WTC11 (cell line): ENCODE measurements at regions not wholly inside any gene's neighbourhood (a gene's known extent, or its start where the extent isn't known, plus 50 kb on each side); places are given as distances from the start of the nearest gene placed in this dataset.

Source experiments
- ATAC-seq: fragments of 200-7000 bp; cut with Tn5 transposase; 2 replicates; pipeline ENCODE4 v1.10.0; 2021; ENCODE audit warnings: mild to moderate bottlenecking, moderate library complexity
- CTCF ChIA-PET: fragments of 300-600 bp; sonication (Branson Sonifier 250); formaldehyde crosslinking; loops from one replicate; lab custom pipeline; 2021; ENCODE audit warnings: antibody characterized with exemption; lab: Charles Lee
- POLR2A ChIA-PET: fragments of 350-600 bp; sonication (Branson Sonifier 250); formaldehyde crosslinking; loops from one replicate; lab custom pipeline; 2021; ENCODE audit warnings: antibody characterized with exemption; lab: Charles Lee
- DNase-seq: peaks from one replicate; pipeline ENCODE4 v3.0.0; 2021; ENCODE audit warnings: low spot score
- H3K27ac Mint-ChIP-seq: 2 replicates; pipeline ENCODE4 v1.8.0; 2021; ENCODE audit warnings: mixed read lengths
- H3K27me3 Mint-ChIP-seq: 2 replicates; pipeline ENCODE4 v1.8.0; 2021; ENCODE audit warnings: low read depth, mild to moderate bottlenecking, moderate library complexity, mixed read lengths
- H3K36me3 Mint-ChIP-seq: 2 replicates; pipeline ENCODE4 v1.8.0; 2021; ENCODE audit warnings: mixed read lengths
- H3K4me1 Mint-ChIP-seq: 2 replicates; pipeline ENCODE4 v1.8.0; 2022; ENCODE audit warnings: mixed read lengths
- H3K4me3 Mint-ChIP-seq: 2 replicates; pipeline ENCODE4 v1.8.0; 2021; ENCODE audit warnings: mild to moderate bottlenecking, moderate library complexity, mixed read lengths
- H3K9me3 Mint-ChIP-seq: 2 replicates; pipeline ENCODE4 v1.8.0; 2021; ENCODE audit warnings: mixed read lengths
- CDX4 ChIP-seq: fragments of 250-450 bp; sonication (Bioruptor Pico); IDR thresholded peaks from 2 replicates; pipeline ENCODE4 v1.9.0; 2021; ENCODE audit warnings: moderate library complexity, mild to moderate bottlenecking, inconsistent platforms, borderline replicate concordance
- ELF4 ChIP-seq: sonication (generic); formaldehyde crosslinking; IDR thresholded peaks from 2 replicates; pipeline ENCODE4 v1.8.1; 2022; ENCODE audit warnings: low read depth, mild to moderate bottlenecking, moderate library complexity, missing genetic modification reagents
- ESRRA ChIP-seq: sonication (generic); formaldehyde crosslinking; IDR thresholded peaks from 2 replicates; pipeline ENCODE4 v1.8.1; 2022; ENCODE audit warnings: mild to moderate bottlenecking, missing genetic modification reagents, borderline replicate concordance
- FOXJ3 ChIP-seq: sonication (generic); formaldehyde crosslinking; IDR thresholded peaks from 2 replicates; pipeline ENCODE4 v1.9.0; 2021; ENCODE audit warnings: missing genetic modification reagents, mild to moderate bottlenecking, borderline replicate concordance
- FOXP1 ChIP-seq: sonication (generic); formaldehyde crosslinking; IDR thresholded peaks from 2 replicates; pipeline ENCODE4 v1.8.0; 2022; ENCODE audit warnings: missing genetic modification reagents, mild to moderate bottlenecking, moderate library complexity, borderline replicate concordance
- NFE2L1 ChIP-seq: sonication (generic); formaldehyde crosslinking; IDR thresholded peaks from 2 replicates; pipeline ENCODE4 v1.8.1; 2023; ENCODE audit warnings: missing genetic modification reagents
- NR1H2 ChIP-seq: sonication (generic); formaldehyde crosslinking; IDR thresholded peaks from 2 replicates; pipeline ENCODE4 v1.9.0; 2021; ENCODE audit warnings: mild to moderate bottlenecking, moderate library complexity, missing genetic modification reagents
- NR3C1 ChIP-seq: sonication (generic); formaldehyde crosslinking; conservative IDR thresholded peaks from 2 replicates; pipeline ENCODE4 v1.8.1; 2023; ENCODE audit warnings: low read depth, mild to moderate bottlenecking, missing genetic modification reagents
- OVOL2 ChIP-seq: fragments of 250-450 bp; sonication (Bioruptor Pico); IDR thresholded peaks from 2 replicates; pipeline ENCODE4 v1.9.0; 2021; ENCODE audit warnings: mild to moderate bottlenecking, borderline replicate concordance
- SP1 ChIP-seq: sonication (generic); formaldehyde crosslinking; conservative IDR thresholded peaks from 2 replicates; pipeline ENCODE4 v1.8.1; 2022; ENCODE audit warnings: missing genetic modification reagents
- ZBTB21 ChIP-seq: sonication (generic); formaldehyde crosslinking; IDR thresholded peaks from 2 replicates; pipeline ENCODE4 v1.8.1; 2023; ENCODE audit warnings: mild to moderate bottlenecking, missing genetic modification reagents, borderline replicate concordance
- ZNF219 ChIP-seq: sonication (generic); formaldehyde crosslinking; IDR thresholded peaks from 2 replicates; pipeline ENCODE4 v1.8.0; 2023; ENCODE audit warnings: missing genetic modification reagents, mild to moderate bottlenecking, borderline replicate concordance
- ZNF425 ChIP-seq: fragments of 250-450 bp; sonication (Bioruptor Pico); conservative IDR thresholded peaks from 2 replicates; pipeline ENCODE4 v1.9.0; 2021; ENCODE audit warnings: mild to moderate bottlenecking
- TF ChIP-seq, protein P1 (sequence below): fragments of 250-450 bp; sonication (Bioruptor Pico); IDR thresholded peaks from 2 replicates; pipeline ENCODE4 v2.1.2; 2022; ENCODE audit warnings: mild to moderate bottlenecking, moderate library complexity
- TF ChIP-seq, protein P2 (sequence below): sonication (generic); formaldehyde crosslinking; IDR thresholded peaks from 2 replicates; pipeline ENCODE4 v1.8.1; 2022; ENCODE audit warnings: mild to moderate bottlenecking, moderate library complexity, missing genetic modification reagents
- TF ChIP-seq, protein P3 (sequence below): fragments of 250-450 bp; sonication (Bioruptor Pico); IDR thresholded peaks from 2 replicates; pipeline ENCODE4 v1.9.0; 2021; ENCODE audit warnings: mild to moderate bottlenecking
- TF ChIP-seq, protein P4 (sequence below): sonication (generic); formaldehyde crosslinking; conservative IDR thresholded peaks from 2 replicates; pipeline ENCODE4 v1.8.1; 2023; ENCODE audit warnings: mild to moderate bottlenecking, low read depth, missing genetic modification reagents, moderate library complexity
- TF ChIP-seq, protein P5 (sequence below): sonication (generic); formaldehyde crosslinking; IDR thresholded peaks from 2 replicates; pipeline ENCODE4 v1.8.0; 2022; ENCODE audit warnings: mild to moderate bottlenecking, missing genetic modification reagents

- Mint-ChIP-seq H3K4me3 (no peak overlapping the region), H3K9me3 (peaks cover 100% of the 10 kb centered on the region), H3K27ac (no peak overlapping the region), H3K4me1 (no peaks in the 10 kb centered on the region), H3K27me3 (no peaks in the 10 kb centered on the region; the same call in none of the 2 replicates)
- CTCF ChIA-PET: no interaction called here
- POLR2A ChIA-PET: no interaction called here
- no peak for DNase-seq
- TF ChIP-seq CDX4 (no peak), ELF4 (no peak), ZNF425 (CRISPR knock-in tag) (no peak), NR3C1 (CRISPR knock-in tag) (no peak)
- TF ChIP-seq, protein P1, sequence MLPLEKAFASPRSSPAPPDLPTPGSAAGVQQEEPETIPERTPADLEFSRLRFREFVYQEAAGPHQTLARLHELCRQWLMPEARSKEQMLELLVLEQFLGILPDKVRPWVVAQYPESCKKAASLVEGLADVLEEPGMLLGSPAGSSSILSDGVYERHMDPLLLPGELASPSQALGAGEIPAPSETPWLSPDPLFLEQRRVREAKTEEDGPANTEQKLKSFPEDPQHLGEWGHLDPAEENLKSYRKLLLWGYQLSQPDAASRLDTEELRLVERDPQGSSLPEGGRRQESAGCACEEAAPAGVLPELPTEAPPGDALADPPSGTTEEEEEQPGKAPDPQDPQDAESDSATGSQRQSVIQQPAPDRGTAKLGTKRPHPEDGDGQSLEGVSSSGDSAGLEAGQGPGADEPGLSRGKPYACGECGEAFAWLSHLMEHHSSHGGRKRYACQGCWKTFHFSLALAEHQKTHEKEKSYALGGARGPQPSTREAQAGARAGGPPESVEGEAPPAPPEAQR (CRISPR knock-in tag): no peak
- TF ChIP-seq, protein P2, sequence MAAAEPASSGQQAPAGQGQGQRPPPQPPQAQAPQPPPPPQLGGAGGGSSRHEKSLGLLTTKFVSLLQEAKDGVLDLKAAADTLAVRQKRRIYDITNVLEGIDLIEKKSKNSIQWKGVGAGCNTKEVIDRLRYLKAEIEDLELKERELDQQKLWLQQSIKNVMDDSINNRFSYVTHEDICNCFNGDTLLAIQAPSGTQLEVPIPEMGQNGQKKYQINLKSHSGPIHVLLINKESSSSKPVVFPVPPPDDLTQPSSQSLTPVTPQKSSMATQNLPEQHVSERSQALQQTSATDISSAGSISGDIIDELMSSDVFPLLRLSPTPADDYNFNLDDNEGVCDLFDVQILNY (CRISPR knock-in tag): no peak
- TF ChIP-seq, all 79 proteins: peak for 0
- peaks cover 98% of the 10 kb centered on the region for H3K36me3 Mint-ChIP-seq
- no peak for ATAC-seq
Observed at GRCh38 chr9:40927260-40927631, 201.2 kb downstream of the FOXD4L6 start.

GRCh38 chr9:40926404-40927259, 201.8 kb downstream of the FOXD4L6 start:
- Mint-ChIP-seq H3K4me3 (no peak overlapping the region), H3K27ac (no peak overlapping the region), H3K9me3 (peaks cover 99% of the 10 kb centered on the region), H3K36me3 (peaks cover 95% of the 10 kb centered on the region), H3K4me1 (no peaks in the 10 kb centered on the region), H3K27me3 (no peaks in the 10 kb centered on the region; the same call in none of the 2 replicates)
- ATAC-seq (no peak), DNase-seq (no peak)
- ChIA-PET CTCF (no interaction called here), POLR2A (no interaction called here)
- TF ChIP-seq ZNF219 (CRISPR knock-in tag) (no peak), FOXJ3 (CRISPR knock-in tag) (no peak), ESRRA (CRISPR knock-in tag) (no peak), NR1H2 (CRISPR knock-in tag) (no peak), FOXP1 (CRISPR knock-in tag) (no peak), ZNF425 (CRISPR knock-in tag) (no peak), ZBTB21 (CRISPR knock-in tag) (no peak), OVOL2 (no peak), SP1 (CRISPR knock-in tag) (no peak), NFE2L1 (CRISPR knock-in tag) (no peak)
- TF ChIP-seq, protein P3, sequence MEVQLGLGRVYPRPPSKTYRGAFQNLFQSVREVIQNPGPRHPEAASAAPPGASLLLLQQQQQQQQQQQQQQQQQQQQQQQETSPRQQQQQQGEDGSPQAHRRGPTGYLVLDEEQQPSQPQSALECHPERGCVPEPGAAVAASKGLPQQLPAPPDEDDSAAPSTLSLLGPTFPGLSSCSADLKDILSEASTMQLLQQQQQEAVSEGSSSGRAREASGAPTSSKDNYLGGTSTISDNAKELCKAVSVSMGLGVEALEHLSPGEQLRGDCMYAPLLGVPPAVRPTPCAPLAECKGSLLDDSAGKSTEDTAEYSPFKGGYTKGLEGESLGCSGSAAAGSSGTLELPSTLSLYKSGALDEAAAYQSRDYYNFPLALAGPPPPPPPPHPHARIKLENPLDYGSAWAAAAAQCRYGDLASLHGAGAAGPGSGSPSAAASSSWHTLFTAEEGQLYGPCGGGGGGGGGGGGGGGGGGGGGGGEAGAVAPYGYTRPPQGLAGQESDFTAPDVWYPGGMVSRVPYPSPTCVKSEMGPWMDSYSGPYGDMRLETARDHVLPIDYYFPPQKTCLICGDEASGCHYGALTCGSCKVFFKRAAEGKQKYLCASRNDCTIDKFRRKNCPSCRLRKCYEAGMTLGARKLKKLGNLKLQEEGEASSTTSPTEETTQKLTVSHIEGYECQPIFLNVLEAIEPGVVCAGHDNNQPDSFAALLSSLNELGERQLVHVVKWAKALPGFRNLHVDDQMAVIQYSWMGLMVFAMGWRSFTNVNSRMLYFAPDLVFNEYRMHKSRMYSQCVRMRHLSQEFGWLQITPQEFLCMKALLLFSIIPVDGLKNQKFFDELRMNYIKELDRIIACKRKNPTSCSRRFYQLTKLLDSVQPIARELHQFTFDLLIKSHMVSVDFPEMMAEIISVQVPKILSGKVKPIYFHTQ (CRISPR knock-in tag): no peak
- TF ChIP-seq, protein P4, sequence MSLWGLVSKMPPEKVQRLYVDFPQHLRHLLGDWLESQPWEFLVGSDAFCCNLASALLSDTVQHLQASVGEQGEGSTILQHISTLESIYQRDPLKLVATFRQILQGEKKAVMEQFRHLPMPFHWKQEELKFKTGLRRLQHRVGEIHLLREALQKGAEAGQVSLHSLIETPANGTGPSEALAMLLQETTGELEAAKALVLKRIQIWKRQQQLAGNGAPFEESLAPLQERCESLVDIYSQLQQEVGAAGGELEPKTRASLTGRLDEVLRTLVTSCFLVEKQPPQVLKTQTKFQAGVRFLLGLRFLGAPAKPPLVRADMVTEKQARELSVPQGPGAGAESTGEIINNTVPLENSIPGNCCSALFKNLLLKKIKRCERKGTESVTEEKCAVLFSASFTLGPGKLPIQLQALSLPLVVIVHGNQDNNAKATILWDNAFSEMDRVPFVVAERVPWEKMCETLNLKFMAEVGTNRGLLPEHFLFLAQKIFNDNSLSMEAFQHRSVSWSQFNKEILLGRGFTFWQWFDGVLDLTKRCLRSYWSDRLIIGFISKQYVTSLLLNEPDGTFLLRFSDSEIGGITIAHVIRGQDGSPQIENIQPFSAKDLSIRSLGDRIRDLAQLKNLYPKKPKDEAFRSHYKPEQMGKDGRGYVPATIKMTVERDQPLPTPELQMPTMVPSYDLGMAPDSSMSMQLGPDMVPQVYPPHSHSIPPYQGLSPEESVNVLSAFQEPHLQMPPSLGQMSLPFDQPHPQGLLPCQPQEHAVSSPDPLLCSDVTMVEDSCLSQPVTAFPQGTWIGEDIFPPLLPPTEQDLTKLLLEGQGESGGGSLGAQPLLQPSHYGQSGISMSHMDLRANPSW (CRISPR knock-in tag): no peak
- TF ChIP-seq, protein P5, sequence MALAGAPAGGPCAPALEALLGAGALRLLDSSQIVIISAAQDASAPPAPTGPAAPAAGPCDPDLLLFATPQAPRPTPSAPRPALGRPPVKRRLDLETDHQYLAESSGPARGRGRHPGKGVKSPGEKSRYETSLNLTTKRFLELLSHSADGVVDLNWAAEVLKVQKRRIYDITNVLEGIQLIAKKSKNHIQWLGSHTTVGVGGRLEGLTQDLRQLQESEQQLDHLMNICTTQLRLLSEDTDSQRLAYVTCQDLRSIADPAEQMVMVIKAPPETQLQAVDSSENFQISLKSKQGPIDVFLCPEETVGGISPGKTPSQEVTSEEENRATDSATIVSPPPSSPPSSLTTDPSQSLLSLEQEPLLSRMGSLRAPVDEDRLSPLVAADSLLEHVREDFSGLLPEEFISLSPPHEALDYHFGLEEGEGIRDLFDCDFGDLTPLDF (CRISPR knock-in tag): no peak
